ENCODE measurements at regions not wholly inside any gene's neighbourhood (a gene's known extent, or its start where the extent isn't known, plus 50 kb on each side); places are given as distances from the start of the nearest gene placed in this dataset.

- 76% methylated on average over 3 of the region's 3 CpGs; no CpG with 5 or more reads in 1 of the 2 experiments for WGBS, 2 experiments (ENCODE audit: extremely low coverage in 1 of 2, insufficient coverage in 1 of 2, insufficient read length in 1 of 2, insufficient replicate concordance in 2 of 2, low coverage in 1 of 2, low lambda C conversion rate in 2 of 2, missing lambda C conversion rate in 1 of 2)
- H4K91ac ChIP-seq (replicated peaks; ENCODE audit: insufficient read length, low read length): no peak overlapping the region
- TF ChIP-seq HDAC2 (IDR thresholded peaks at IDR 0.05; ENCODE audit: borderline replicate concordance in 1 of 2, low read depth in 2 of 2, low read length in 2 of 2) (no peak), CHD1 (IDR thresholded peaks at IDR 0.05; ENCODE audit: low read depth, low read length) (no peak), GTF2F1 (IDR thresholded peaks at IDR 0.05; ENCODE audit: borderline replicate concordance, low read depth, low read length) (no peak)
Measured at GRCh38 chr5:89694026-89694550, 715.5 kb downstream of the CETN3 start.

More at GRCh38 chr5:89694026-89694550, 715.5 kb downstream of the CETN3 start:
- Histone ChIP-seq H3K9ac (replicated peaks in 1 of 4; ENCODE audit: extremely low read depth in 1 of 4, low read depth in 3 of 4, low read length in 3 of 4) (no peak overlapping the region), H3K27me3 (replicated peaks in 1 of 4; ENCODE audit: control insufficient read depth in 3 of 4, extremely low read depth in 1 of 4, insufficient read depth in 3 of 4, low read length in 3 of 4) (no peaks in the 10 kb centered on the region), H3K14ac (ENCODE audit: insufficient read length) (no peak overlapping the region), H3K4me1 (replicated peaks in 1 of 4; ENCODE audit: control insufficient read depth in 3 of 4, insufficient read depth in 4 of 4, low read length in 3 of 4) (peaks cover 0 to 9% (median under 1%) of the 10 kb centered on the region in 4 experiments; a peak in 2 of 7 replicates), H3K56ac (replicated peaks; ENCODE audit: insufficient read length, low read depth, low read length) (no peak overlapping the region), H2AK5ac (ENCODE audit: low read depth, low read length) (no peak overlapping the region), H2BK5ac (ENCODE audit: low read depth, low read length) (no peak overlapping the region), H3K23ac (ENCODE audit: insufficient read length) (no peak overlapping the region), H3K23me2 (ENCODE audit: low read depth, low read length) (no peaks in the 10 kb centered on the region), H2BK15ac (ENCODE audit: low read length) (no peak overlapping the region), H4K5ac (ENCODE audit: insufficient read length, low read depth, low read length) (no peak overlapping the region), H2AFZ (ENCODE audit: low read length) (no peak overlapping the region), H3K4me2 (ENCODE audit: insufficient read depth in 1 of 2, low read depth in 2 of 2, low read length in 2 of 2) (no peak overlapping the region), H3K79me1 (ENCODE audit: low read depth, low read length) (no peaks in the 10 kb centered on the region), H3K18ac (ENCODE audit: extremely low read depth, low read length) (no peak overlapping the region), H2BK120ac (replicated peaks; ENCODE audit: low read depth, low read length) (no peak overlapping the region), H3K9me3 (ENCODE audit: insufficient read depth in 2 of 2, low read depth in 1 of 2, low read length in 1 of 2) (no peaks in the 10 kb centered on the region), H4K20me1 (replicated peaks in 1 of 2; ENCODE audit: control insufficient read depth in 1 of 2, insufficient read depth in 2 of 2, low read length in 2 of 2) (no peaks in the 10 kb centered on the region), H3K4me3 (ENCODE audit: extremely low read depth in 1 of 4, insufficient read depth in 2 of 4, low read depth in 3 of 4, low read length in 4 of 4) (no peak overlapping the region), H3K36me3 (ENCODE audit: control insufficient read depth in 2 of 4, insufficient read depth in 4 of 4, low read length in 3 of 4) (no peaks in the 10 kb centered on the region), H3K4ac (replicated peaks; ENCODE audit: insufficient read length, low read depth, low read length) (no peak overlapping the region), H2BK12ac (ENCODE audit: low read depth, low read length) (no peak overlapping the region), H2BK20ac (ENCODE audit: low read length) (no peak overlapping the region), H4K8ac (ENCODE audit: extremely low read depth, insufficient read depth, low read length) (no peak overlapping the region), H3K27ac (ENCODE audit: low read depth, low read length) (no peak overlapping the region), H3K79me2 (ENCODE audit: control insufficient read depth in 1 of 2, insufficient read depth in 2 of 2, low read length in 2 of 2) (no peaks in the 10 kb centered on the region)
- DNase-seq (ENCODE audit: low read depth in 1 of 2, low spot score in 2 of 2): no peak
- POLR2A ChIA-PET (ENCODE audit: partially characterized antibody): no interaction called here
- FAIRE-seq: no peak
- CTCF ChIA-PET (ENCODE audit: partially characterized antibody): no interaction called here
